Adrenal gland (tissue), 9 donors: ENCODE measurements at regions not wholly inside any gene's neighbourhood (a gene's known extent, or its start where the extent isn't known, plus 50 kb on each side); places are given as distances from the start of the nearest gene placed in this dataset.
A peak's percentile ranks its signal among the peaks of the same experiment; 100 is the strongest.

ENCODE experiments used
- DNase-seq, 7 donors: peaks; one replicate each; pipeline ENCODE4 v3.0.0-alpha.2; 2019 to 2020
- H3K27ac ChIP-seq, 5 donors: fragments of 200-600 bp; sonication (generic) in 4 of 5; 1 replicate in 3 of 5; 2 replicates in 2 of 5; pipeline versions ENCODE4 v1.5.1 to v1.8.0; 2016 to 2020; ENCODE audit warnings: mild to moderate bottlenecking in 1 of 5
- H3K27me3 ChIP-seq: fragments of 200-600 bp; 2 replicates; pipeline ENCODE4 v1.8.0; 2021
- H3K36me3 ChIP-seq, 2 donors: fragments of 200-600 bp; replicated peaks in 1 of 2; 1 replicate in 1 of 2; 2 replicates in 1 of 2; pipeline versions ENCODE4 v1.5.1 to v1.8.0; 2018 to 2022
- H3K4me1 ChIP-seq, 2 donors: fragments of 200-600 bp; replicated peaks in 1 of 2; 1 replicate in 1 of 2; 2 replicates in 1 of 2; pipeline versions ENCODE4 v1.5.1 to v1.8.0; 2018 to 2021
- H3K4me3 ChIP-seq, 4 donors: fragments of 200-600 bp; sonication (generic) in 3 of 4; one replicate each; pipeline ENCODE4 v1.5.1; 2016 to 2018
- H3K9me3 ChIP-seq, 3 donors: fragments of 200-600 bp; sonication (generic) in 1 of 3; replicated peaks in 1 of 3; 1 replicate in 2 of 3; 2 replicates in 1 of 3; pipeline versions ENCODE4 v1.5.1 to v1.8.0; 2016 to 2021
- POLR2A ChIP-seq, 2 donors: fragments of 450-650 bp; IDR thresholded peaks; one replicate each; pipeline ENCODE4 v1.6.1; 2017; ENCODE audit warnings: antibody characterized with exemption in 2 of 2, mild to moderate bottlenecking in 2 of 2, moderate library complexity in 1 of 2
- WGBS, 4 donors: extraction: QIAGEN DNeasy Blood & Tissue Kit in 2 of 4; methylation state at CpG; one replicate each; pipeline versions ENCODE4 v1.1.5 to v1.1.7; 2013 to 2017; 5-methylcytosine and 5-hydroxymethylcytosine counted together
- intact Hi-C, 2 donors: fragments of 100-400 bp; cut with DNase I; formaldehyde crosslinking; loops; one replicate each; pipeline versions ENCODE4 v1.14.1 to v1.15.0; 2022 to 2023
- TF ChIP-seq, protein P1 (sequence below), 6 experiments: fragments of 450-650 bp in 4 of 6; fragments of 200-600 bp in 2 of 6; sonication (generic) in 1 of 6; IDR thresholded peaks; 1 replicate in 5 of 6; 2 replicates in 1 of 6; pipeline versions ENCODE4 v1.5.1 to v1.8.0; 2016 to 2021; ENCODE audit warnings: antibody characterized with exemption in 6 of 6, mild to moderate bottlenecking in 2 of 6, moderate library complexity in 1 of 6
- donor health status: healthy with polysubstance abuse.
- donor health status: Bipolar disorder and iron deficiency.
- donor health status: DM: yes; HTN: yes; CAD: no.
- donor health status: DM: no; HTN: no; CAD: no.
- donor health status: DM: no; HTN: no; CAD: no.

DNA sequence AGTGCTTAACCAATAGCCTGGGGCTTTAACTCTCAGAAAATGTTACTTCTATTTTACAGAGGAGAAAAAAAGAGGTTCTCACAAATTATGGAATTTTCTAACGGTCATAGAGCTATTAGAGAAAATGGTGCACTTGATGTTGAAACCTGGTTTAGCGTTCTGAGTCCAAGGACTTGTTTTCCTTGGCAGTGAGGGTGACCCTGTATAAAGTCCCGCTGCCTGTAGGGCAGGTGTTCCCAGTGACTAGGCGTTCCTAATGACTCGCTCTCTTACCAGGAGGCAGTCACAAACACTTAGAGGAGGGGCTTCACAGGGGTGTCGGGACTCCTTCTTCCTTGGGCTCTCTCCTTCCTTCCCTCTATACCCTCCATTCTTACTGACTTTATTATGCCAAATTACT, 175.8 kb downstream of the ACTR3 start:
- Histone ChIP-seq H3K27me3 (no peaks in the 10 kb centered on the region), H3K4me3 (no peak overlapping the region), H3K36me3 (no peaks in the 10 kb centered on the region), H3K4me1 (no peaks in the 10 kb centered on the region), H3K27ac (no peak overlapping the region), H3K9me3 (no peaks in the 10 kb centered on the region)
- WGBS, 4 donors, result 40 to 52% (median 43%) methylated on average over 6 of the region's 6 CpGs
- DNase-seq, result peak in 1 of 7 donors; percentile 7
- intact Hi-C loops, result no loop called here
- TF ChIP-seq, protein P1, sequence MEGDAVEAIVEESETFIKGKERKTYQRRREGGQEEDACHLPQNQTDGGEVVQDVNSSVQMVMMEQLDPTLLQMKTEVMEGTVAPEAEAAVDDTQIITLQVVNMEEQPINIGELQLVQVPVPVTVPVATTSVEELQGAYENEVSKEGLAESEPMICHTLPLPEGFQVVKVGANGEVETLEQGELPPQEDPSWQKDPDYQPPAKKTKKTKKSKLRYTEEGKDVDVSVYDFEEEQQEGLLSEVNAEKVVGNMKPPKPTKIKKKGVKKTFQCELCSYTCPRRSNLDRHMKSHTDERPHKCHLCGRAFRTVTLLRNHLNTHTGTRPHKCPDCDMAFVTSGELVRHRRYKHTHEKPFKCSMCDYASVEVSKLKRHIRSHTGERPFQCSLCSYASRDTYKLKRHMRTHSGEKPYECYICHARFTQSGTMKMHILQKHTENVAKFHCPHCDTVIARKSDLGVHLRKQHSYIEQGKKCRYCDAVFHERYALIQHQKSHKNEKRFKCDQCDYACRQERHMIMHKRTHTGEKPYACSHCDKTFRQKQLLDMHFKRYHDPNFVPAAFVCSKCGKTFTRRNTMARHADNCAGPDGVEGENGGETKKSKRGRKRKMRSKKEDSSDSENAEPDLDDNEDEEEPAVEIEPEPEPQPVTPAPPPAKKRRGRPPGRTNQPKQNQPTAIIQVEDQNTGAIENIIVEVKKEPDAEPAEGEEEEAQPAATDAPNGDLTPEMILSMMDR (IDR thresholded peaks at IDR 0.05), result no peak
- TF ChIP-seq POLR2A (IDR thresholded peaks at IDR 0.05), result no peak

DNA sequence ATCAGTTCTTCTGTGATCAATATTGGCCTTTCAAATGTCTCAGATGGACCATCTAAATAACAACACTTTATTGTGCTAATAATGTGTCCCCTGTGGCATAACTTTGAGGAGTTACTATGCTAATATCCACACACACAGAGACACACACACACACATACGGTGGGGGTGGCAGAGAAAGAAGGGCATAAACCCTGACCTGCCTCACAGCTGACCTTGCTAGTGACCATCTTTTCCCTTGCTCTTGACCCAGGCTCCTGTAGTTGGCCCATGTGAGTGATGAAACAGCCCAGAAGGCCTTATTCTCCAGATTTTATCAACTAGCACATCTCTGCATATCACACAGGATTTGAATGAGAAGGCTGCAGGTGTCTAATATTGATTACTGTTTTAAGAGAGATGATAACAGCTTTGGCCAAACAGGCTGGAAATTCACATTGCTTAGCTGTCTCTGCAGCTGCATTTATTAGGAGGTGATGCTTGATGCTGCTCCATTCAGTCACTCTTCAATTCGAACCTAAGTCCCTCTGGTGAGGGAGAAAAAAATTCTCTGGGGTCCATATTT, 176.4 kb downstream of the ACTR3 start:
- H3K36me3 ChIP-seq, result no peaks in the 10 kb centered on the region
- no peaks in the 10 kb centered on the region for H3K9me3 ChIP-seq
- DNase-seq, result no peak
- intact Hi-C loops, result no loop called here
- H3K4me3 ChIP-seq, result no peak overlapping the region
- no peaks in the 10 kb centered on the region for H3K27me3 ChIP-seq
- no peak overlapping the region for H3K27ac ChIP-seq
- TF ChIP-seq POLR2A (IDR thresholded peaks at IDR 0.05), result no peak
- TF ChIP-seq, protein P1 (IDR thresholded peaks at IDR 0.05), result no peak
- 51 to 62% (median 58%) methylated on average over 2 of the region's 2 CpGs for WGBS, 4 donors
- H3K4me1 ChIP-seq, result no peaks in the 10 kb centered on the region

DNA sequence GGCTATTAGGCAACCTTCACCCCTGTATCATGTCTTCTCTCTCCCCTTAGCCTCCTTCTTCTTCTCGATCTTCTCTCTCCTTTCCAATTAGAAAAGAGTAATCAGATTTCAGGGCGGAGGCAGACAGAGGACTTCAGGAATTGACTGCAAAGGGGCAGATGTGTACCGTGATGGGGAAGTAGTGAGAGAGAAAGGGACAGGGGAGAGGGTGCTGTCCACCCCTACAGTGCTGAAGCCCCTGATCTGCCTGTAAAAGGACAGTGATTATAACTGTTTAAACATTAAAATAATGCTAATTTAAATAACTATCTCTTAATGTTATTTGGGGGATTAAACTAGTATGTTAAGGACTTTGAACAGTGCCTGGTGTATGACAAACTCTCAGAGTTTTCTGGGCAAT, 178.5 kb downstream of the ACTR3 start:
- H3K4me3 ChIP-seq, result no peak overlapping the region
- TF ChIP-seq POLR2A (IDR thresholded peaks at IDR 0.05), result no peak
- TF ChIP-seq, protein P1 (IDR thresholded peaks at IDR 0.05), result no peak
- no peak overlapping the region for H3K27ac ChIP-seq
- no peaks in the 10 kb centered on the region for H3K27me3 ChIP-seq
- no peaks in the 10 kb centered on the region for H3K36me3 ChIP-seq
- H3K9me3 ChIP-seq, result no peaks in the 10 kb centered on the region
- 26 to 34% (median 31%) methylated on average over 3 of the region's 3 CpGs for WGBS, 4 donors
- intact Hi-C loops, result no loop called here
- DNase-seq, result peak in 3 of 7 donors; percentile 21 to 24 (median 24)
- H3K4me1 ChIP-seq, result no peaks in the 10 kb centered on the region

DNA sequence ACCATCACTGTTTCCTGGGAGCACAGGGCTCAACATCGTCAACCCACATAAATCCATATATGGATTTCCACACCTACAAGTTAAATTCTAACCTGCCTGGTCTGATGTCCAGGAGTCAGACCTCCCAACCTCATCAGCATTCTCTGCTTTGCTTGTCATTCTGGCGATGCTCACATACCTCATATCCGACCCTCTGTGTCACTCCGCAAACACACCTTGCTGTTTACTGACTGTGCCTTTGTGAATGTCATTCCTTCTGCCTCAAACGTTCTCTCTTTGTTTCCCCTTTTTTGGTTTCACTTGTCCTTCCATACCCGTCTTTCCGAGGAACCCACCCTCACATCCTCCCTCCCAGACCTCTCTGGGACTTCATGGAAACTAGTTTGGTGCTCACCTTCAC, 187.1 kb downstream of the ACTR3 start:
- Histone ChIP-seq H3K27ac (no peak overlapping the region), H3K36me3 (no peaks in the 10 kb centered on the region), H3K4me1 (no peaks in the 10 kb centered on the region), H3K4me3 (no peak overlapping the region), H3K9me3 (no peaks in the 10 kb centered on the region), H3K27me3 (no peaks in the 10 kb centered on the region)
- intact Hi-C loops, result no loop called here
- DNase-seq, result no peak
- TF ChIP-seq POLR2A (IDR thresholded peaks at IDR 0.05), result no peak
- TF ChIP-seq, protein P1 (IDR thresholded peaks at IDR 0.05), result no peak
- 82 to 87% (median 85%) methylated on average over 7 of the region's 7 CpGs for WGBS, 4 donors
